ENCODE measurements at regions not wholly inside any gene's neighbourhood (a gene's known extent, or its start where the extent isn't known, plus 50 kb on each side); places are given as distances from the start of the nearest gene placed in this dataset.

GRCh38 chr6:20338156-20338555 is 63.5 kb upstream of the E2F3 start:
- WGBS, result 80% methylated on average over 2 of the region's 2 CpGs
- Histone ChIP-seq H3K9ac (ENCODE audit: low read length) (no peak overlapping the region), H3K4me1 (ENCODE audit: control insufficient read depth, insufficient read depth, low read depth, low read length) (peaks cover 3% of the 10 kb centered on the region)

DNA sequence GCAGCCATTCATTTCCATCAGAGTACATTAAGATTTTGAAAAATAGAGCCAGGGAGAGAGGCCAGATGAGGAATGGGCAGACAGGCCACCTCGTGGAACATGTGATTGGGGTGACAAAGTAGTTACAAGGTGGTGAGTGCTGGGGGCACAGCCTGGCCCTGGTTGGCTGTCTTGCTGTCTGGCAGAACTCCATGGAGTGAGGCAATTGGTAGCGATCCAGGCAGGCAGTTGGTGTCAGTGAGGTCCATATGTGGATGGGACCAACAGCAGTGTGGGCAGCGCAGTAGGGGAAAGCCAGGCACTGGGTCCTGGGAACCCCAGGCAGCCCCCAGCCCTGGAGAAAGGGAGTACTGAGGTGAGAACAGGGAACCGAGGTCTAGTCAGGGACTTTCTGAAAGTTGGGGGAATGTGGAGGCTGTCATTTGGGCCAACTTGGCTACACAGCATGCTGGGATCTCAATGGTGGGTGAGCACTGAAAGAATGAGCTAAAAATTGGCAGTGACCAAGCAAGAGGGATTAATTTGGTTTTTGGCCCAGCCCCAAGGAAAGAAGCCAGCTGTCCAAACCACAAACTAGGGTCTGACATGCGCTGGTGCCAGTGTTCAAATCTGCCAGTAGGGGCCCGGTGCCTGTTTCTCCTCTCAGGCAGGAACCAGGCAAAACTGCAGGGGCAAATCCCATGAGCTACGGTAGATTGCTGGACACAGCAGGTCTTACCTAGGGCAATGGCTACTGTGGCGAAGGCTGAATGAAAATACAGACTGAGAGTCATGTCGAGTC is 61.4 kb upstream of the E2F3 start:
- Histone ChIP-seq H2BK12ac (ENCODE audit: low read length in 2 of 2) (peak overlapping the region in 1 of 2 experiments; percentile 83), H3K4ac (ENCODE audit: low read depth in 1 of 2, low read length in 2 of 2) (no peak overlapping the region), H2BK15ac (ENCODE audit: low read depth, poor library complexity, severe bottlenecking) (no peak overlapping the region), H4K8ac (ENCODE audit: low read length) (no peak overlapping the region), H3K27ac (ENCODE audit: low read length, poor library complexity, severe bottlenecking) (no peak overlapping the region), H2BK5ac (ENCODE audit: low read depth, low read length, poor library complexity, severe bottlenecking) (no peak overlapping the region), H3K79me1 (replicated peaks; ENCODE audit: low read length, poor library complexity, severe bottlenecking) (no peaks in the 10 kb centered on the region), H3K9ac (ENCODE audit: low read length) (no peak overlapping the region), H3K27me3 (ENCODE audit: control insufficient read depth in 1 of 2, insufficient read depth in 1 of 2, low read length in 2 of 2) (no peaks in the 10 kb centered on the region), H3K9me3 (ENCODE audit: control insufficient read depth, low read length) (no peaks in the 10 kb centered on the region), H4K91ac (ENCODE audit: low read length) (peak overlapping the region; percentile 43), H3K23ac (ENCODE audit: low read length in 2 of 2) (peak overlapping the region in 1 of 2 experiments; percentile 70), H3K4me1 (ENCODE audit: control insufficient read depth, insufficient read depth, low read depth, low read length) (peaks cover 3% of the 10 kb centered on the region), H3K14ac (ENCODE audit: low read length in 2 of 2) (peak overlapping the region in 1 of 2 experiments; percentile 35), H2BK120ac (ENCODE audit: low read depth, low read length) (no peak overlapping the region), H3K4me3 (ENCODE audit: insufficient read depth in 1 of 2, low read depth in 1 of 2, low read length in 2 of 2) (no peak overlapping the region), H3K36me3 (ENCODE audit: control insufficient read depth in 1 of 2, insufficient read depth in 2 of 2, low read depth in 1 of 2, low read length in 2 of 2) (no peaks in the 10 kb centered on the region), H3K4me2 (ENCODE audit: low read length, poor library complexity, severe bottlenecking) (no peak overlapping the region), H2AFZ (ENCODE audit: low read depth, low read length) (no peak overlapping the region), H2AK5ac (ENCODE audit: low read length, severe bottlenecking) (no peak overlapping the region), H3K18ac (ENCODE audit: low read depth in 1 of 2, low read length in 2 of 2) (no peak overlapping the region)
- no peak for DNase-seq
- whole genome bisulfite sequencing, result 95% methylated on average over 9 of the region's 9 CpGs

More at GRCh38 chr6:20338156-20338555, 63.5 kb upstream of the E2F3 start:
- Histone ChIP-seq H2BK5ac (ENCODE audit: low read depth, low read length, poor library complexity, severe bottlenecking) (no peak overlapping the region), H3K4me3 (ENCODE audit: insufficient read depth in 1 of 2, low read depth in 1 of 2, low read length in 2 of 2) (no peak overlapping the region), H3K23ac (ENCODE audit: low read length in 2 of 2) (no peak overlapping the region), H2AK5ac (ENCODE audit: low read length, severe bottlenecking) (no peak overlapping the region), H3K4me2 (ENCODE audit: low read length, poor library complexity, severe bottlenecking) (no peak overlapping the region), H3K9me3 (ENCODE audit: control insufficient read depth, low read length) (no peaks in the 10 kb centered on the region), H3K79me1 (replicated peaks; ENCODE audit: low read length, poor library complexity, severe bottlenecking) (no peaks in the 10 kb centered on the region), H2BK120ac (ENCODE audit: low read depth, low read length) (no peak overlapping the region), H2AFZ (ENCODE audit: low read depth, low read length) (no peak overlapping the region), H4K91ac (ENCODE audit: low read length) (peak overlapping the region; percentile 76), H3K27ac (ENCODE audit: low read length, poor library complexity, severe bottlenecking) (no peak overlapping the region), H3K36me3 (ENCODE audit: control insufficient read depth in 1 of 2, insufficient read depth in 2 of 2, low read depth in 1 of 2, low read length in 2 of 2) (no peaks in the 10 kb centered on the region), H4K8ac (ENCODE audit: low read length) (no peak overlapping the region), H3K4ac (ENCODE audit: low read depth in 1 of 2, low read length in 2 of 2) (peak overlapping the region in 1 of 2 experiments; percentile 51), H3K18ac (ENCODE audit: low read depth in 1 of 2, low read length in 2 of 2) (no peak overlapping the region), H2BK12ac (ENCODE audit: low read length in 2 of 2) (no peak overlapping the region), H3K27me3 (ENCODE audit: control insufficient read depth in 1 of 2, insufficient read depth in 1 of 2, low read length in 2 of 2) (peaks cover 0 to 7% of the 10 kb centered on the region in 2 experiments), H2BK15ac (ENCODE audit: low read depth, poor library complexity, severe bottlenecking) (no peak overlapping the region), H3K14ac (ENCODE audit: low read length in 2 of 2) (peak overlapping the region in 1 of 2 experiments; percentile 61)
- DNase-seq, result peak; percentile 56

GRCh38 chr6:20341096-20341495 is 60.6 kb upstream of the E2F3 start:
- H2BK5ac ChIP-seq (ENCODE audit: low read depth, low read length, poor library complexity, severe bottlenecking), result no peak overlapping the region
- peaks cover 3% of the 10 kb centered on the region for H3K4me1 ChIP-seq (ENCODE audit: control insufficient read depth, insufficient read depth, low read depth, low read length)
- H3K9ac ChIP-seq (ENCODE audit: low read length), result no peak overlapping the region
- H3K9me3 ChIP-seq (ENCODE audit: control insufficient read depth, low read length), result no peaks in the 10 kb centered on the region
- H3K4me3 ChIP-seq (ENCODE audit: insufficient read depth in 1 of 2, low read depth in 1 of 2, low read length in 2 of 2), result no peak overlapping the region
- H2AK5ac ChIP-seq (ENCODE audit: low read length, severe bottlenecking), result no peak overlapping the region
- H3K36me3 ChIP-seq (ENCODE audit: control insufficient read depth in 1 of 2, insufficient read depth in 2 of 2, low read depth in 1 of 2, low read length in 2 of 2), result no peaks in the 10 kb centered on the region
- WGBS, result 88% methylated on average over 2 of the region's 2 CpGs
- no peak overlapping the region for H3K14ac ChIP-seq (ENCODE audit: low read length in 2 of 2)
- peak overlapping the region in 1 of 2 experiments; percentile 18 for H2BK12ac ChIP-seq (ENCODE audit: low read length in 2 of 2)
- H3K4me2 ChIP-seq (ENCODE audit: low read length, poor library complexity, severe bottlenecking), result no peak overlapping the region
- H2AFZ ChIP-seq (ENCODE audit: low read depth, low read length), result no peak overlapping the region
- H3K27ac ChIP-seq (ENCODE audit: low read length, poor library complexity, severe bottlenecking), result no peak overlapping the region
- H4K8ac ChIP-seq (ENCODE audit: low read length), result no peak overlapping the region
- DNase-seq, result no peak
- no peaks in the 10 kb centered on the region for H3K79me1 ChIP-seq (replicated peaks; ENCODE audit: low read length, poor library complexity, severe bottlenecking)
- H3K4ac ChIP-seq (ENCODE audit: low read depth in 1 of 2, low read length in 2 of 2), result no peak overlapping the region
- no peak overlapping the region for H2BK120ac ChIP-seq (ENCODE audit: low read depth, low read length)
- no peaks in the 10 kb centered on the region for H3K27me3 ChIP-seq (ENCODE audit: control insufficient read depth in 1 of 2, insufficient read depth in 1 of 2, low read length in 2 of 2)
- H3K18ac ChIP-seq (ENCODE audit: low read depth in 1 of 2, low read length in 2 of 2), result no peak overlapping the region
- H3K23ac ChIP-seq (ENCODE audit: low read length in 2 of 2), result no peak overlapping the region
- H4K91ac ChIP-seq (ENCODE audit: low read length), result no peak overlapping the region
- H2BK15ac ChIP-seq (ENCODE audit: low read depth, poor library complexity, severe bottlenecking), result no peak overlapping the region

DNA sequence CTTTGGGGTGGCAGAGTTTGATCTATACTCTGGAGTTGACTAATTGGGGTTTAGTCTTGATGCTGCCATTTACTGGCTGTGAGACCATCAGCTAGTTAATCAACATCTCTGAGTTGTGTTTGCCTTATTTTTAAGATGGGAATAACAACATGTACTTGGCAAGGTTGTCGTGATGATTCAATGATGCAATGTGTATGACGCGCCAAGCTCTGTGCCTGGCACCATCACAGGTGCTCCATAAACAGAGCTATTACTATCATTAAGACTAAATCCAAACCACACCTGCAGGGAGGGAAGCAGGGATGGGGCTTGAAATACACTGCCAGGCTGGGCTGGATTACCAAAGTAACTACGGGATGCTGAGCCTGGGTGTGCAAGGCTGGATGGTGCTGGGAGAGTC is 60.1 kb upstream of the E2F3 start:
- H4K8ac ChIP-seq (ENCODE audit: low read length), result no peak overlapping the region
- DNase-seq, result no peak
- no peak overlapping the region for H2AK5ac ChIP-seq (ENCODE audit: low read length, severe bottlenecking)
- no peak overlapping the region for H2BK5ac ChIP-seq (ENCODE audit: low read depth, low read length, poor library complexity, severe bottlenecking)
- H3K79me1 ChIP-seq (replicated peaks; ENCODE audit: low read length, poor library complexity, severe bottlenecking), result no peaks in the 10 kb centered on the region
- no peak overlapping the region for H3K4me2 ChIP-seq (ENCODE audit: low read length, poor library complexity, severe bottlenecking)
- WGBS, result 100% methylated on average over 1 of the region's 4 CpGs
- no peak overlapping the region for H3K4me3 ChIP-seq (ENCODE audit: insufficient read depth in 1 of 2, low read depth in 1 of 2, low read length in 2 of 2)
- no peak overlapping the region for H2BK15ac ChIP-seq (ENCODE audit: low read depth, poor library complexity, severe bottlenecking)
- no peak overlapping the region for H2AFZ ChIP-seq (ENCODE audit: low read depth, low read length)
- H3K36me3 ChIP-seq (ENCODE audit: control insufficient read depth in 1 of 2, insufficient read depth in 2 of 2, low read depth in 1 of 2, low read length in 2 of 2), result no peaks in the 10 kb centered on the region
- H2BK120ac ChIP-seq (ENCODE audit: low read depth, low read length), result no peak overlapping the region
- peaks cover 3% of the 10 kb centered on the region for H3K4me1 ChIP-seq (ENCODE audit: control insufficient read depth, insufficient read depth, low read depth, low read length)
- H3K9me3 ChIP-seq (ENCODE audit: control insufficient read depth, low read length), result no peaks in the 10 kb centered on the region
- no peaks in the 10 kb centered on the region for H3K27me3 ChIP-seq (ENCODE audit: control insufficient read depth in 1 of 2, insufficient read depth in 1 of 2, low read length in 2 of 2)
- no peak overlapping the region for H3K9ac ChIP-seq (ENCODE audit: low read length)
- H3K23ac ChIP-seq (ENCODE audit: low read length in 2 of 2), result no peak overlapping the region
- H3K18ac ChIP-seq (ENCODE audit: low read depth in 1 of 2, low read length in 2 of 2), result no peak overlapping the region
- no peak overlapping the region for H4K91ac ChIP-seq (ENCODE audit: low read length)
- H3K4ac ChIP-seq (ENCODE audit: low read depth in 1 of 2, low read length in 2 of 2), result no peak overlapping the region
- no peak overlapping the region for H3K27ac ChIP-seq (ENCODE audit: low read length, poor library complexity, severe bottlenecking)
- no peak overlapping the region for H3K14ac ChIP-seq (ENCODE audit: low read length in 2 of 2)
- H2BK12ac ChIP-seq (ENCODE audit: low read length in 2 of 2), result no peak overlapping the region

All from mesenchymal stem cell (in vitro differentiated cells and primary cell).